HEK293 (cell line): ENCODE measurements at regions not wholly inside any gene's neighbourhood (a gene's known extent, or its start where the extent isn't known, plus 50 kb on each side); places are given as distances from the start of the nearest gene placed in this dataset.

Experiments used
- CTCF ChIA-PET: fragments of 350-600 bp; formaldehyde crosslinking; extraction: SDS; loops from one replicate; lab custom pipeline; 2021; ENCODE audit warnings: antibody characterized with exemption; lab: Yijun Ruan, JAX
- POLR2A ChIA-PET: fragments of 300-600 bp; formaldehyde crosslinking; extraction: SDS; loops from one replicate; lab custom pipeline; 2020; ENCODE audit warnings: antibody characterized with exemption, inconsistent platforms; lab: Yijun Ruan, JAX
- H3K27ac ChIP-seq: fragments of 200-500 bp; sonication (Bioruptor generic); 2 replicates; pipeline ENCODE4 v1.5.1; 2014; ENCODE audit warnings: low read depth, low read length, control low read depth, inconsistent platforms; ENCODE audit errors: extremely low read depth
- H3K36me3 ChIP-seq, 2 experiments: fragments of 200-500 bp in 1 of 2; sonication (Bioruptor generic) in 1 of 2; 1 replicate in 1 of 2; 2 replicates in 1 of 2; pipeline ENCODE4 v1.5.1; 2014 to 2017; ENCODE audit warnings: inconsistent platforms in 2 of 2, low read length in 2 of 2; ENCODE audit not compliant: control insufficient read depth in 2 of 2, insufficient read depth in 1 of 2
- H3K4me1 ChIP-seq: fragments of 200-500 bp; sonication (Bioruptor generic); 2 replicates; pipeline ENCODE4 v1.5.1; 2014; ENCODE audit warnings: mild to moderate bottlenecking, low read length, inconsistent platforms; ENCODE audit not compliant: control insufficient read depth, insufficient read depth
- H3K4me3 ChIP-seq: 2 replicates; pipeline ENCODE4 v1.5.1; 2011; ENCODE audit warnings: low read depth, mild to moderate bottlenecking, control low read depth, low read length, moderate library complexity
- H3K9me3 ChIP-seq: fragments of 200-500 bp; sonication (Bioruptor generic); 2 replicates; pipeline ENCODE4 v1.5.1; 2014; ENCODE audit warnings: low read depth, low read length, inconsistent platforms; ENCODE audit not compliant: control insufficient read depth, insufficient read depth
- KLF7 ChIP-seq: fragments of 450-650 bp; formaldehyde crosslinking; IDR thresholded peaks from 2 replicates; pipeline ENCODE4 v1.5.1; 2016; ENCODE audit warnings: missing biosample characterization, missing genetic modification characterization, borderline replicate concordance
- YY2 ChIP-seq: fragments of 450-650 bp; formaldehyde crosslinking; IDR thresholded peaks from 2 replicates; pipeline ENCODE4 v1.5.1; 2016; ENCODE audit warnings: missing biosample characterization, missing genetic modification characterization
- ZBTB17 ChIP-seq: fragments of 450-650 bp; formaldehyde crosslinking; IDR thresholded peaks from 2 replicates; pipeline ENCODE4 v1.5.1; 2016; ENCODE audit warnings: missing biosample characterization, missing genetic modification characterization
- ZFP41 ChIP-seq: fragments of 450-650 bp; formaldehyde crosslinking; IDR thresholded peaks from 2 replicates; pipeline ENCODE4 v1.5.1; 2016; ENCODE audit warnings: missing biosample characterization, missing genetic modification characterization, borderline replicate concordance
- ZFP69B ChIP-seq: fragments of 450-650 bp; formaldehyde crosslinking; IDR thresholded peaks from 2 replicates; pipeline ENCODE4 v1.5.1; 2016; ENCODE audit warnings: missing biosample characterization, missing genetic modification characterization
- ZIC2 ChIP-seq: fragments of 450-650 bp; formaldehyde crosslinking; IDR thresholded peaks from 2 replicates; pipeline ENCODE4 v1.5.1; 2016; ENCODE audit warnings: missing biosample characterization, missing genetic modification characterization
- ZNF146 ChIP-seq: fragments of 450-650 bp; formaldehyde crosslinking; IDR thresholded peaks from 2 replicates; pipeline ENCODE4 v1.5.1; 2016; ENCODE audit warnings: missing biosample characterization, missing genetic modification characterization
- ZNF155 ChIP-seq: fragments of 450-650 bp; formaldehyde crosslinking; IDR thresholded peaks from 2 replicates; pipeline ENCODE4 v1.5.1; 2016; ENCODE audit warnings: missing biosample characterization, missing genetic modification characterization
- ZNF214 ChIP-seq: fragments of 450-650 bp; formaldehyde crosslinking; IDR thresholded peaks from 2 replicates; pipeline ENCODE4 v1.5.1; 2017; ENCODE audit warnings: missing biosample characterization, mild to moderate bottlenecking, missing genetic modification characterization, borderline replicate concordance
- ZNF221 ChIP-seq: fragments of 450-650 bp; formaldehyde crosslinking; IDR thresholded peaks from 2 replicates; pipeline ENCODE4 v1.5.1; 2017; ENCODE audit warnings: missing biosample characterization, missing genetic modification characterization, borderline replicate concordance
- ZNF311 ChIP-seq: fragments of 450-650 bp; formaldehyde crosslinking; IDR thresholded peaks from 2 replicates; pipeline ENCODE4 v1.5.1; 2017; ENCODE audit warnings: missing biosample characterization, missing genetic modification characterization, borderline replicate concordance
- ZNF324 ChIP-seq: fragments of 450-650 bp; formaldehyde crosslinking; IDR thresholded peaks from 2 replicates; pipeline ENCODE4 v1.5.1; 2016; ENCODE audit warnings: missing biosample characterization, missing genetic modification characterization
- ZNF366 ChIP-seq: fragments of 450-650 bp; formaldehyde crosslinking; conservative IDR thresholded peaks from 2 replicates; pipeline ENCODE4 v1.5.1; 2016; ENCODE audit warnings: missing biosample characterization, missing genetic modification characterization
- ZNF514 ChIP-seq: fragments of 450-650 bp; formaldehyde crosslinking; IDR thresholded peaks from 2 replicates; pipeline ENCODE4 v1.5.1; 2016; ENCODE audit warnings: missing biosample characterization, missing genetic modification characterization
- ZNF558 ChIP-seq: fragments of 450-650 bp; formaldehyde crosslinking; IDR thresholded peaks from 2 replicates; pipeline ENCODE4 v1.5.1; 2016; ENCODE audit warnings: missing biosample characterization, missing genetic modification characterization
- ZNF596 ChIP-seq: fragments of 450-650 bp; IDR thresholded peaks from 2 replicates; pipeline ENCODE4 v1.5.0; 2018; ENCODE audit warnings: missing biosample characterization, mild to moderate bottlenecking, missing genetic modification characterization, moderate library complexity
- ZNF664 ChIP-seq: fragments of 450-650 bp; formaldehyde crosslinking; IDR thresholded peaks from 2 replicates; pipeline ENCODE4 v1.5.1; 2016; ENCODE audit warnings: missing biosample characterization, missing genetic modification characterization
- ZNF777 ChIP-seq: fragments of 450-650 bp; formaldehyde crosslinking; IDR thresholded peaks from 2 replicates; pipeline ENCODE4 v1.5.1; 2017; ENCODE audit warnings: missing biosample characterization, missing genetic modification characterization, borderline replicate concordance
- TF ChIP-seq, protein P1 (sequence below): fragments of 450-650 bp; formaldehyde crosslinking; IDR thresholded peaks from 2 replicates; pipeline ENCODE4 v1.5.1; 2016; ENCODE audit warnings: missing biosample characterization, missing genetic modification characterization
- TF ChIP-seq, protein P2 (sequence below): fragments of 450-650 bp; formaldehyde crosslinking; IDR thresholded peaks from 2 replicates; pipeline ENCODE4 v1.5.1; 2016; ENCODE audit warnings: missing biosample characterization, missing genetic modification characterization
- TF ChIP-seq, protein P3 (sequence below): fragments of 450-650 bp; formaldehyde crosslinking; IDR thresholded peaks from 2 replicates; pipeline ENCODE4 v1.5.1; 2016; ENCODE audit warnings: missing biosample characterization, missing genetic modification characterization

DNA sequence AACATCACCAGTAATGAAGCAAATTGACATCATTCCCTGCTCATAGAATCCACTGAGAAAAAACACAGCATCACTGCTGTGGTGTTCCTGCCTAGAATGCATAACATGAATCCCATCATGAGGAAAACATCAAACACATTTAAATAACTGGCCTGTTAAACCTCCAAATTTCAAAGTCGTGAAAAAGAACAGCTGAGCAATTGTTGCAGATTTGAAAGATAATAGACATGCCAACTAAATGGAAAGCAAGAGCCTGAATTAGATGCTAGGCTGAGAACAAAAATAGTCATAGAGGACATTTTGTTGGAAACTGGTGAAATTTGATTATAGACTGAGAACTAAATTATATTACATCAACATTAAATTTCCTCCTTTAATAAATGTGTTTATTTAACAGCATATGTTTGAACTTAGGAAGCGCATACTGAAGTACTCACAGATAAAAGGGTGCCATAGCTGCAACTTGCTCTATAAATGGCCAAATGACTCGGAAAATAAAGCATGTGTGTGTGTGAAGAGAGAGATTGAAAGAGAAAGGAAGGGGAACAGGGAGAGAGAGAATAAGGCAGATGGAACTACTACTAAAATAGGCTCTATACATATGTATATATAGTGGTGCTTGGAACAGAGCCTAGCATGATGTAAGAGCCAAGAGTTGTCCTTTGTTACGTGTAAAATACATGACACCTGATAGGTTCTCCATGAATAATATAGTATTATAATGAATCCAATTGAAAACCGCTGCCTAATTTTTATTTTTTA lies 305.0 kb upstream of the MON1B start (continued):
- no peak for TF ChIP-seq ZFP41 (tag by site-specific recombination)
- TF ChIP-seq ZNF664 (tag by site-specific recombination), result no peak
- no peak for TF ChIP-seq ZNF596 (tag by site-specific recombination)
- TF ChIP-seq, protein P1, sequence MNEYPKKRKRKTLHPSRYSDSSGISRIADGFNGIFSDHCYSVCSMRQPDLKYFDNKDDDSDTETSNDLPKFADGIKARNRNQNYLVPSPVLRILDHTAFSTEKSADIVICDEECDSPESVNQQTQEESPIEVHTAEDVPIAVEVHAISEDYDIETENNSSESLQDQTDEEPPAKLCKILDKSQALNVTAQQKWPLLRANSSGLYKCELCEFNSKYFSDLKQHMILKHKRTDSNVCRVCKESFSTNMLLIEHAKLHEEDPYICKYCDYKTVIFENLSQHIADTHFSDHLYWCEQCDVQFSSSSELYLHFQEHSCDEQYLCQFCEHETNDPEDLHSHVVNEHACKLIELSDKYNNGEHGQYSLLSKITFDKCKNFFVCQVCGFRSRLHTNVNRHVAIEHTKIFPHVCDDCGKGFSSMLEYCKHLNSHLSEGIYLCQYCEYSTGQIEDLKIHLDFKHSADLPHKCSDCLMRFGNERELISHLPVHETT, result no peak
- no peak for TF ChIP-seq ZNF777
- no peak for TF ChIP-seq ZNF324 (tag by site-specific recombination)
- TF ChIP-seq ZNF155 (tag by site-specific recombination), result no peak
- TF ChIP-seq YY2 (tag by site-specific recombination), result no peak

DNA sequence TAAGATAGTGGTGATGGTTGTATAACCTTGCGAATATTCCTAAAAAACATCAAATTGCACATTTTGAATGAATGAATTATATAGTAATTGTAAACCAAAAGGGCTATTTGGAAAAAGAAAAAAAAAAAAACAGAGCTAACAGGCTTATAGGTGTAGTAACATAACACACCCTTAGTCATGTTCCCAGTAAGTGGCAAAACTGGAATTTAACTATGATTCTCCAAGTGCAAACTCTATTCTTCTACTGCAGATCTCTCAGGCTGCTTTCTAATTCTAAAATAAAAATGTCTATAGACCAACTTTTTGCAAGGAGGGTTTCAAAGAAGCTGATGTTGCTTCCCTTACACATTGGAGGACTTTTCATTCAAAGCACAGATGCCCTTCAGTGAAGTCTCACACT lies 293.2 kb upstream of the MON1B start:
- CTCF ChIA-PET, result no interaction called here
- no peaks in the 10 kb centered on the region for H3K36me3 ChIP-seq

DNA sequence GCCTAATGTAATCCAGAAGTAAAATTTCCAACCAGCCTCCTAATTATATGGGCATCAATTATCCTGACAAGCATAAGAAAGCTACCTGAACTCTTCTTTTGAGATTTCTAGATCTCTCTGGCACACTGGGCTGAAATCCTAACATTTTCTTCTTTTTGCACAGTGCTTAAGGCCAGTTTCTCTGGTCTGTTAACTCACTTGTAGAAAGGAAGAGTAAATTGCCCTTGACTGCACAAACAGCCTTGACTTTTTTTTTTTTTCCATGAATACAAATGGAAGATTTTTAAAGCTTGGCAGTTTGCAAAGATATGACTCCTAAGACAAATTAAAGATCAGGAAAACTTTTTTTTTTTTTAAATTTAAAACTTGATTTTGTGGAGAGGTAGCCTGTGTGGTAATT lies 291.2 kb upstream of the MON1B start:
- Histone ChIP-seq H3K27ac (no peak overlapping the region), H3K9me3 (no peaks in the 10 kb centered on the region), H3K36me3 (no peaks in the 10 kb centered on the region), H3K4me3 (no peak overlapping the region), H3K4me1 (no peaks in the 10 kb centered on the region)
- POLR2A ChIA-PET, result no interaction called here
- TF ChIP-seq KLF7 (tag by site-specific recombination) (no peak), ZNF514 (tag by site-specific recombination) (no peak)
- CTCF ChIA-PET, result interaction anchor here (0.7 kb wide), 1 partner anchor 51 kb away, joined by 3 read pairs; no protein-coding TSS in a partner anchor

More for the DNA sequence above, 293.2 kb upstream of the MON1B start:
- no peaks in the 10 kb centered on the region for H3K4me1 ChIP-seq
- POLR2A ChIA-PET, result no interaction called here
- no peak overlapping the region for H3K27ac ChIP-seq
- no peak for TF ChIP-seq ZNF558 (tag by site-specific recombination)
- no peak for TF ChIP-seq ZNF366
- TF ChIP-seq ZIC2 (tag by site-specific recombination), result no peak
- TF ChIP-seq ZNF311 (tag by site-specific recombination), result no peak
- TF ChIP-seq ZNF221 (tag by site-specific recombination), result no peak
- TF ChIP-seq, protein P2, sequence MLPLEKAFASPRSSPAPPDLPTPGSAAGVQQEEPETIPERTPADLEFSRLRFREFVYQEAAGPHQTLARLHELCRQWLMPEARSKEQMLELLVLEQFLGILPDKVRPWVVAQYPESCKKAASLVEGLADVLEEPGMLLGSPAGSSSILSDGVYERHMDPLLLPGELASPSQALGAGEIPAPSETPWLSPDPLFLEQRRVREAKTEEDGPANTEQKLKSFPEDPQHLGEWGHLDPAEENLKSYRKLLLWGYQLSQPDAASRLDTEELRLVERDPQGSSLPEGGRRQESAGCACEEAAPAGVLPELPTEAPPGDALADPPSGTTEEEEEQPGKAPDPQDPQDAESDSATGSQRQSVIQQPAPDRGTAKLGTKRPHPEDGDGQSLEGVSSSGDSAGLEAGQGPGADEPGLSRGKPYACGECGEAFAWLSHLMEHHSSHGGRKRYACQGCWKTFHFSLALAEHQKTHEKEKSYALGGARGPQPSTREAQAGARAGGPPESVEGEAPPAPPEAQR (tag by site-specific recombination), result no peak
- TF ChIP-seq, protein P3, sequence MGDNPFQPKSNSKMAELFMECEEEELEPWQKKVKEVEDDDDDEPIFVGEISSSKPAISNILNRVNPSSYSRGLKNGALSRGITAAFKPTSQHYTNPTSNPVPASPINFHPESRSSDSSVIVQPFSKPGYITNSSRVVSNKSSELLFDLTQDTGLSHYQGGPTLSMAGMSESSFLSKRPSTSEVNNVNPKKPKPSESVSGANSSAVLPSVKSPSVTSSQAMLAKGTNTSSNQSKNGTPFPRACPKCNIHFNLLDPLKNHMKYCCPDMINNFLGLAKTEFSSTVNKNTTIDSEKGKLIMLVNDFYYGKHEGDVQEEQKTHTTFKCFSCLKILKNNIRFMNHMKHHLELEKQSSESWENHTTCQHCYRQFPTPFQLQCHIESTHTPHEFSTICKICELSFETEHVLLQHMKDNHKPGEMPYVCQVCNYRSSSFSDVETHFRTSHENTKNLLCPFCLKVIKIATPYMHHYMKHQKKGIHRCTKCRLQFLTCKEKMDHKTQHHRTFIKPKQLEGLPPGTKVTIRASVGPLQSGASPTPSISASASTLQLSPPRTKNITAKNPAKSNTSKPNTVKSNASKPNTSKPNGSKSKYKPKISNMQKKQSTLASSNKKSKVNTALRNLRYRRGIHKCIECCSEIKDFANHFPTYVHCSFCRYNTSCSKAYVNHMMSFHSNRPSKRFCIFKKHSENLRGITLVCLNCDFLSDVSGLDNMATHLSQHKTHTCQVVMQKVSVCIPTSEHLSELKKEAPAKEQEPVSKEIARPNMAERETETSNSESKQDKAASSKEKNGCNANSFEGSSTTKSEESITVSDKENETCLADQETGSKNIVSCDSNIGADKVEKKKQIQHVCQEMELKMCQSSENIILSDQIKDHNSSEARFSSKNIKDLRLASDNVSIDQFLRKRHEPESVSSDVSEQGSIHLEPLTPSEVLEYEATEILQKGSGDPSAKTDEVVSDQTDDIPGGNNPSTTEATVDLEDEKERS (tag by site-specific recombination), result no peak
- TF ChIP-seq ZNF214 (tag by site-specific recombination), result no peak
- TF ChIP-seq ZBTB17, result no peak
- TF ChIP-seq ZNF146 (tag by site-specific recombination), result no peak
- TF ChIP-seq ZFP69B, result no peak
- TF ChIP-seq, all 188 proteins: peak for 0
- H3K4me3 ChIP-seq, result no peak overlapping the region
- no peaks in the 10 kb centered on the region for H3K9me3 ChIP-seq
